Neuron (in vitro differentiated cells): ENCODE measurements at regions not wholly inside any gene's neighbourhood (a gene's known extent, or its start where the extent isn't known, plus 50 kb on each side); places are given as distances from the start of the nearest gene placed in this dataset.
"Not testable (repeated sequence)": the region's sequence is repeated elsewhere in the genome, so short reads cannot be mapped to it uniquely, and the experiment has no call there.

Experiments
- H2AFZ ChIP-seq: one replicate; pipeline ENCODE4 v1.6.1; 2013; ENCODE audit warnings: low read depth, mild to moderate bottlenecking, inconsistent platforms, low read length, moderate library complexity
- H3K27me3 ChIP-seq: one replicate; pipeline ENCODE4 v1.6.1; 2013; ENCODE audit warnings: low read length; ENCODE audit not compliant: insufficient read depth
- H3K36me3 ChIP-seq: one replicate; pipeline ENCODE4 v1.6.1; 2013; ENCODE audit warnings: low read length; ENCODE audit not compliant: insufficient read depth
- H3K4me1 ChIP-seq: one replicate; pipeline ENCODE4 v1.6.1; 2013; ENCODE audit warnings: low read length; ENCODE audit not compliant: insufficient read depth
- H3K4me3 ChIP-seq: 2 replicates; pipeline ENCODE4 v1.5.1; 2013; ENCODE audit warnings: mild to moderate bottlenecking, low read length, moderate library complexity
- H3K9me3 ChIP-seq: one replicate; pipeline ENCODE4 v1.6.1; 2013; ENCODE audit warnings: low read length

- H3K4me3 ChIP-seq, H2AFZ ChIP-seq, H3K9me3 ChIP-seq, H3K27me3 ChIP-seq, H3K36me3 ChIP-seq: not testable (repeated sequence)
- peaks cover 11% of the 10 kb centered on the region for H3K4me1 ChIP-seq
These were observed 56.6 kb downstream of the CHST2 start for GRCh38 chr3:143175940-143176894.

- H3K9me3 ChIP-seq, H3K4me1 ChIP-seq, H2AFZ ChIP-seq, H3K4me3 ChIP-seq, H3K27me3 ChIP-seq, H3K36me3 ChIP-seq: not testable (repeated sequence)
These were observed 58.4 kb downstream of the CHST2 start for GRCh38 chr3:143177965-143178364.

DNA sequence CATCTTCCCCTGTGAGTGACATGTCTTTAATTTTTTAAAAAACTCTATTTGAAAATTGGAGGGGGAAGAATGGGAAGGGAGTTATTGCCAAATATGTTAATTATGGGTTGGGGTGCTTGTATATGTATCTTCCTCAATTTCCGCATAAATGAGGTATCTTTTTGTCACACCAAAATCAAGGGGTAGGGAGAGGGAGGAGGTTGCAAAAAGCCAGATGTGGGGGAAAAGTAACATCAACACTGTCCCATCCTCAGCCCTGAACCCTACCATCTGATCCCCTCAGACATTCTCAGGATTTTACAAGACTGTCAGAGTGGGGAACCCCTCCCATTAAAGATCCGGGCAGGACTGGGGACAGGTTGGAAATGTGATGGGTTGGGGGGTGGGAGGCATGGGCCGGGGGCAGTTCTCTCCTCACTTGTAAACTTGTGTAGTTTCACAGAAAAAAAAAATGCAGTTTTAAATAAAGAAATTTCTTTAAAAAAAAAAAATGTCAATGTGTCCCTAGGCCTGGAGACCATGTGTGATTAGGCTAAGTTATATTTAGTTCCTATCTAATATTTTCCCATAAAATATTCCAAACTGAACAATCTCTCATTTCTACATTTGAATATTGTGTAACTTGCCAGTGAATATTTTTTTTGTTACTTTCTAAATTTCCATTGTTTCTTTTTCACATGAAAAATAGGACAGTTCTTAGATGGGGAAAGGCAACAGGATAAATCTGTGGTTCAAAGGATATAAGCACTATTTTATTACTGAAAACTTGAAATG lies 59.4 kb downstream of the CHST2 start:
- H3K27me3 ChIP-seq, H3K4me3 ChIP-seq, H3K36me3 ChIP-seq, H3K9me3 ChIP-seq, H2AFZ ChIP-seq, H3K4me1 ChIP-seq: not testable (repeated sequence)

DNA sequence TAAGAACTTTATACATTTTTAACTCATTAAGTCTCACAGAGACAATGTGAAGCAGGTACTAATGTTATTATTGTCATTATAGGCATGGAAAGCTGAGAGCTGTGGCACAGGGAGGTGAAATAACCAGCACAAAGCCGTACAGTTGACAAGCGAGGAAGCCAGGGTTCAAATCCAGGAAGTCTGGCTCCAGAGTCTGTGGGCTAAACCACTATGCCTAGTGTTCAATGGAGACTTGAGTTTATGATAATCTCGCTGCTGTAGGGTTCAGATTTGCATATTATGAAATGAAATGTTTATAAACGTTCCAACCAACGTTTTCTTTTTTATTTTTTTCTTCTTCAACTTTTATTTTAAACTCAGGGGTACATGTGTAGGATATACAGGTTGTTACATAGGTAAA lies 60.0 kb downstream of the CHST2 start:
- H3K27me3 ChIP-seq, result no peaks in the 10 kb centered on the region
- H3K36me3 ChIP-seq, result no peaks in the 10 kb centered on the region
- H2AFZ ChIP-seq, result no peak overlapping the region
- H3K4me1 ChIP-seq, result no peaks in the 10 kb centered on the region
- peaks cover 4% of the 10 kb centered on the region for H3K9me3 ChIP-seq
- H3K4me3 ChIP-seq, result no peak overlapping the region

DNA sequence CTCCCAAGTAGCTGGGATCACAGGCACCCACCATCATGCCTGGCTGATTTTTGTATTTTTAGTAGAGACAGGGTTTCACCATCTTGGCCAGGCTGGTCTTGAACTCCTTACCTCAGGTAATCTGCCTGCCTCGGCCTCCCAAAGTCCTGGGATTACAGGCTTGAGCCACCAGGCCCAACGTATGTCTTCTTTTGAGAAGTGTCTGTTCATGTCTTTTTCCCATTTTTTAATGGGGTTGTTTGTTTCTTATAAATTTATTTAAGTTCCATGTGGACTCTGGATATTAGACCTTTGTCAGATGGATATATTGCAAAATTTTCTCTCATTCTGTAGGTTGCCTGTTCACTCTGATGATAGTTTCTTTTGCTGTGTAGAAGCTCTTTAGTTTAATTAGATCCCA lies 61.3 kb downstream of the CHST2 start:
- H3K4me3 ChIP-seq, H3K4me1 ChIP-seq, H3K27me3 ChIP-seq, H2AFZ ChIP-seq, H3K9me3 ChIP-seq, H3K36me3 ChIP-seq: not testable (repeated sequence)

DNA sequence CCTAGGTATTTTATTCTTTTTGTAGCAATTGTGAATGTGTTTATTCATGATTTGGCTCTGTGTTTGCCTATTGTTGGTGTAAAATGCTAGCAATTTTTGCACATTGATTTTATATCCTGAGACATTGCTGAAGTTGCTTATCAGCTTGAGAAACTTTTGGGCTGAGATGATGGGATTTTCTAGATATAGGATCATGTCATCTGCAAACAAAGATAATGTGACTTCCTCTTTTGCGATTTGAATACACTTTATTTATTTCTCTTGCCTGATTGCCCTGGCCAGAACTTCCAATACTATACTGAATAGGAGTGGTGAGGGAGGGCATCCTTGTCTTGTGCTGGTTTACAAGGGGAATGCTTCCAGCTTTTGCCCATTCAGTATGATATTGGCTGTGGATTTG lies 62.4 kb downstream of the CHST2 start:
- not testable (repeated sequence) for H3K27me3 ChIP-seq, H3K36me3 ChIP-seq, H3K9me3 ChIP-seq, H3K4me1 ChIP-seq, H2AFZ ChIP-seq, H3K4me3 ChIP-seq

DNA sequence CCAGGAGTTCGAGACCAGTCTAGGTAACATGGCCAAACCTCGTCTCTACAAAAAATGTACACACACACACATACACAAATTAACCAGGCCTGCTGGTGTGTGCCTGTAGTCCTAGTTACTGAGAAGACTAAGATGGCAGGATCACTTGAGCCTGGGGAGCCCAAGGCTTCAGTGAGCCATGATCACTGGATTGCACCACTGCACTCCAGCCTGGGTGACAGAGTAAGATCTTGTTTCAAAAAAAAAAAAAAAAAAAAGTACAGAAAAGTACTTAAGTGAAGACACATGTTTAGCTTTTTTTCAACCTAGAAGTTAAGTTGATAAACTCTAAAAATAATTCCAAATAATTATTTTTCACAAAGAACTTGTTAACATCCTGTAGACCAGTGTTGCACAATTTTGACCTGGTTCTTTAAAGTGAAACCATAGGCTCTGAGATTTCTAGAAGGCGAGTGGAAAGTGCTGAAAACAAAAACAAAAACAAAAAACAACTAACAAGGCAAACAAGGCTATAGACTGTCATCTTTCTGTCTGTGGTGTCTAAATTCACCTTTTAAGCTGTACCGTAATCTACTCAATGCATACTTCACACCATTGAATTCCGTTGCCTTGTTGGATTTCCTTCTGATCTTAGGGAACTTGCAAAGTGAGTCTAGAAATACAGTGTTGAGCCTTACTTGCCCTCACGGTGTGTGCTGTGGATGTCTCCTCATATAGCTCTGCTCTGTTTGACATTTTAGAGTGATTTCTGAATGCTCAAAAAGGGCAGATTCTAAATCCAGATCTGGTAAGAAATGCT lies 63.5 kb downstream of the CHST2 start:
- Histone ChIP-seq H3K4me1 (no peaks in the 10 kb centered on the region), H3K27me3 (no peaks in the 10 kb centered on the region), H3K9me3 (peaks cover 1% of the 10 kb centered on the region), H3K36me3 (no peaks in the 10 kb centered on the region), H3K4me3 (no peak overlapping the region), H2AFZ (no peak overlapping the region)

DNA sequence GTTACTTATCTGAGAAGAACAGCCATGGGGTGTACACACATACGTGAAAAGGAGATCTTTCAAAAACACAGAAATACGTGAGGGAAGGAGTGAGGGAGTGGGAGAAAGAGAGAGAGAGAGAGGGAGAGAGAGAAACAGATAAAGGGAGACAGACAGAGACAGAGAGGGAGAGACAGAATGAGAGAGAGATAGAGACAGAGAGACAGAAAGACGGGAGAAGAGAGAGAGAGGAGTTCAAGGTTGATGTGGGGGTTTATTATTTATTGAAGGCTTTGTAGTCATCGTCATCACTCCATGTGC lies 64.0 kb downstream of the CHST2 start:
- Histone ChIP-seq H3K4me3 (no peak overlapping the region), H3K9me3 (peaks cover 1% of the 10 kb centered on the region), H2AFZ (no peak overlapping the region), H3K4me1 (no peaks in the 10 kb centered on the region), H3K36me3 (no peaks in the 10 kb centered on the region), H3K27me3 (no peaks in the 10 kb centered on the region)

DNA sequence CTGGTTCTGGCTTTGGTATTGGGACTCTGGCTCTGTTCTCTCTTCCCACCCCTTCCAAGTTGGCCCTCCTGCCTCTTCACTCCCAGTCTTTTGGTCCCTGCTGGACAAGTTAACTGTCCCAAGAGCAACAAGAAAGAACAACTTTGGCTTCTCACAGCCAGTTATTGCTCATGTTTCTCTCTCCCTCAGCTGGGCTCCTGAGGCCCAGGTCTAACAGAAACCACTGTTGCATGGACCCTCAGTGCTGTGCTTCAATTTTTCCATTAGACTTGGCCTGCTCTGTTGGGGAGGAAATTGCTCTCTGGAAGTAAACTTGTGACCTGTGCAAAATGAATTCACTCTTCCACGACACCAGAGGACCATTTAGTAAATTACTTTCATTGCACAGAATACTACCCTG lies 64.5 kb downstream of the CHST2 start:
- Histone ChIP-seq H3K4me3 (no peak overlapping the region), H3K4me1 (no peaks in the 10 kb centered on the region), H3K9me3 (peaks cover 1% of the 10 kb centered on the region), H2AFZ (no peak overlapping the region), H3K27me3 (no peaks in the 10 kb centered on the region), H3K36me3 (no peaks in the 10 kb centered on the region)

- H3K4me3 ChIP-seq, result no peak overlapping the region
- H3K9me3 ChIP-seq, result no peaks in the 10 kb centered on the region
- H3K4me1 ChIP-seq, result no peaks in the 10 kb centered on the region
- H2AFZ ChIP-seq, result no peak overlapping the region
- no peaks in the 10 kb centered on the region for H3K36me3 ChIP-seq
- no peaks in the 10 kb centered on the region for H3K27me3 ChIP-seq
These were observed 65.8 kb downstream of the CHST2 start for GRCh38 chr3:143185401-143185800.

GRCh38 chr3:143187111-143187510 lies 67.5 kb downstream of the CHST2 start:
- no peaks in the 10 kb centered on the region for H3K4me1 ChIP-seq
- H3K36me3 ChIP-seq, result no peaks in the 10 kb centered on the region
- H3K4me3 ChIP-seq, result no peak overlapping the region
- no peaks in the 10 kb centered on the region for H3K27me3 ChIP-seq
- no peak overlapping the region for H2AFZ ChIP-seq
- H3K9me3 ChIP-seq, result no peaks in the 10 kb centered on the region

DNA sequence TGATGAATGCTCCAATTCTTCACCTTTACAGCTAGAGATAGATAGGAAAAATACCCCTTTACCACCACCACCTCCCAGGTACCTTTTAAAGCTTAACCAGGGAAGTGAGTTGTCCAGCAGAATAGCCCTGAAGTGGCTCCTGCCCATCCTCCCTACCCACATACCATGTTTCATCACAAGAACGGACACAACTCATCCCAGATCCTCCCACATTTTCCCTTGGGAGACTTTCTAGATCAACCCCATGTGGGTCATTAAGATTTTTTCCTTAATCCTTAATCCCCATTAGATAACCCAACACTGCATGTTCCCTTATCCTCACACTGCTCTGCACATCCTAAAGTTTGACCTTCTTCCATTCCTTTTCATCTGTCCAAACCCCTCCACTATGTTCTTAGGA lies 69.3 kb downstream of the CHST2 start:
- no peaks in the 10 kb centered on the region for H3K4me1 ChIP-seq
- no peaks in the 10 kb centered on the region for H3K9me3 ChIP-seq
- H3K36me3 ChIP-seq, result no peaks in the 10 kb centered on the region
- no peaks in the 10 kb centered on the region for H3K27me3 ChIP-seq
- no peak overlapping the region for H2AFZ ChIP-seq
- H3K4me3 ChIP-seq, result no peak overlapping the region

DNA sequence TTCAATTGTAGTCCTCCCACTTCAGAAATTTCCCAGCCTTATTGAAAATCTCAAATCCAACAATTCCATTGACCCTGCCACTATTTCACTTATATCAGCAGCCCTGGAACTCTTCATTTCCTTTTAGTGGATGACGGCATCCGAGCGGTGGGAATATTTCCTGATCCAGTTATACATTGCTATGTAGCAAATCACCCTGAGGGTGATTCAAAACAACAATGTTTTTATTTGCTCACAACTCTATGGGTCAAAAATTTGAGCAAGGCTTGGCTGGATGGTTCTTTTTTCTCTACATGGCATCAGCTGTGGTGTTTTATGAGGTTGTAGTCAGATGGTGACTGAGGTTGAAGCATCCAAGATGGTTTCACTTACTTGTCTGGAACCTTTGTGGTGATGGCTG lies 70.5 kb downstream of the CHST2 start:
- Histone ChIP-seq H3K36me3 (no peaks in the 10 kb centered on the region), H2AFZ (no peak overlapping the region), H3K9me3 (no peaks in the 10 kb centered on the region), H3K4me3 (no peak overlapping the region), H3K27me3 (no peaks in the 10 kb centered on the region), H3K4me1 (no peaks in the 10 kb centered on the region)
